ENCODE measurements at regions not wholly inside any gene's neighbourhood (a gene's known extent, or its start where the extent isn't known, plus 50 kb on each side); places are given as distances from the start of the nearest gene placed in this dataset.

- no peak for TF ChIP-seq CTCF (optimal IDR thresholded peaks at IDR 0.05 in 1 of 3, IDR thresholded peaks at IDR 0.05 in 1 of 3, conservative IDR thresholded peaks at IDR 0.05 in 1 of 3; ENCODE audit: extremely low read depth in 1 of 3, insufficient read depth in 2 of 3, low read length in 3 of 3)
- TF ChIP-seq EZH2 (IDR thresholded peaks at IDR 0.05; ENCODE audit: low read length), result no peak
Observed at GRCh38 chr7:114364151-114364550, 50.5 kb upstream of the FOXP2 start.

Measured in keratinocyte (primary cell).